ENCODE measurements at regions not wholly inside any gene's neighbourhood (a gene's known extent, or its start where the extent isn't known, plus 50 kb on each side); places are given as distances from the start of the nearest gene placed in this dataset.

GRCh38 chr14:78073028-78073427 is 97.1 kb upstream of the NRXN3 start:
- no peak for TF ChIP-seq CTCF (IDR thresholded peaks at IDR 0.05; ENCODE audit: insufficient read depth, missing control alignments)
- DNase-seq (ENCODE audit: insufficient read length, low spot score) (no peak), FAIRE-seq (no peak)

DNA sequence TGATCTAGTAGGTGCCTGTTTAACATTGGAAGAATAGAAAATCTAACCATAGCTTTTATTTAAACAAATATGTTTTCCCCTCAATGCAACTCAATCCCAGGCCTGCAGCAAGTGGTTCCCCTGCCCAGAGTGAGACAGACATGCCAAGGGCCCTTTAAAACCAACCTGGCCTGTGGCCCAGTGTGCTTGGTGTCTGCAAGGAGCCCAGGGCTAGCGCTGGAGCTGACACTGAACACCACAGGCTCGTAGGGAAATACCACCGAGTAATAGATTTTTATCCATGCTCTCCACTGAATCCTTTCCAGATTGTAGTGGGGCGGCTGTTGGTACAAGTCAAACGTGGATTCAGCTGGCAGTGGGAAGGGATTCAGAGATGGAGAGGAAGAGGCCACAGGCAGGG is 95.6 kb upstream of the NRXN3 start:
- no peak for DNase-seq (ENCODE audit: insufficient read length, low spot score)
- FAIRE-seq, result no peak
- no peak for TF ChIP-seq CTCF (IDR thresholded peaks at IDR 0.05; ENCODE audit: insufficient read depth, missing control alignments)

DNA sequence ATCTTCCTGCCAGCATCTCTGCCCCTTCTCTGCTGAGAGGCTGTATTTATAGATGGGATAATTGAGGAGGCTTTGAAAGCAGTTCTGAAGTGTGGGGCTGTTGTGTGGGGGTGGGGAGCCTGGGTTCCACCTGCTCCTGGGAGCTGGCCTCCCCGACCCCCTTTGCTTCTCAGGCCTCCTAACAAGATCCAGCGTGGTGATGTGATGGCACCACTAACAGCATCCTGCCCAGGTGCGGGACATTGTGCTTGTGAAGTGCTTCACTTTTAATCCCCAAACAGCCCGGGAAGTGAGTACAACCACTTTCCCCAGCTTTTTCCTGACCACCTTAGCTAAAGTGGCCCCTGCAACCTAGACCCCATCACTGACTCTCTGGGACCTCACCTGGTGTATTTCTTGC is 95.1 kb upstream of the NRXN3 start:
- TF ChIP-seq CTCF (IDR thresholded peaks at IDR 0.05; ENCODE audit: insufficient read depth, missing control alignments), result no peak
- DNase-seq (ENCODE audit: insufficient read length, low spot score), result no peak
- FAIRE-seq, result no peak

DNA sequence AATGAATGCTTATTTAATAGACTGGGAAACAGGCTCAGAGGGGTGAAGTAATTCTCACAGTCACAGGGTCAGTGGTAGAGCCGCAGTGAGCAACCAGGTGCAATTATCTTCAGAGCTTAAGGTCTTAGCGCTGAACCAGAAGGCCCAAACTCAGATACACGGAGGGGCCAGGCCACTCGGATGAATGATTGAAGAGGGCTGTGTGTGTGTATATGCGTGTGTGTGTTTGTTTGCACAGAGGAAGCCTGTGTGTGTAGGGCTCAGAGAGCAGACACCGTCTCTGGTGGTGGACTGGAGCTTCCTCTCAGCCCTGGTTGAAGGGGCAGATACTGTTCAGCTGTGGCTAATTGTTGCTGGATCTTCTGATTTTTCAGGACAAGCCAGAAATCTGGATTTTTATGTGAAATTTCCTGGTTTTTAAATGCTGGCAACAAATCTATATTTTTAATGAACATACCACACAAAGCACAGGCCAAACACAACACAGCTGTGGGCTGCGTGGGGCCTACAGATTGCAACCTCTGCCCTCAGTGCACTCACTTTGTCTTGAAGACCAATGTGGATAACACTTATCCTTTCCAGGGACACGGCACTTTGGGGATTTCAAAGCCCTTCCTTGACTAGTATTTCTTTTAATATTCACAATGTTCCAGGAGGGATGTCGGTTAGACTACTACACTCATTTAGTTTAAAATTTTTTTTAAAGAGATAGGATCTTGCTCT is 94.5 kb upstream of the NRXN3 start:
- TF ChIP-seq CTCF (IDR thresholded peaks at IDR 0.05; ENCODE audit: insufficient read depth, missing control alignments), result no peak
- no peak for FAIRE-seq
- no peak for DNase-seq (ENCODE audit: insufficient read length, low spot score)

GRCh38 chr14:78081245-78081644 is 88.9 kb upstream of the NRXN3 start:
- FAIRE-seq, result no peak
- TF ChIP-seq CTCF (IDR thresholded peaks at IDR 0.05; ENCODE audit: insufficient read depth, missing control alignments), result no peak
- DNase-seq (ENCODE audit: insufficient read length, low spot score), result no peak

GRCh38 chr14:78083837-78084236 is 86.3 kb upstream of the NRXN3 start:
- DNase-seq (ENCODE audit: insufficient read length, low spot score) (no peak), FAIRE-seq (no peak)
- no peak for TF ChIP-seq CTCF (IDR thresholded peaks at IDR 0.05; ENCODE audit: insufficient read depth, missing control alignments)

- TF ChIP-seq CTCF (IDR thresholded peaks at IDR 0.05; ENCODE audit: insufficient read depth, missing control alignments), result no peak
- FAIRE-seq, result no peak
- DNase-seq (ENCODE audit: insufficient read length, low spot score), result no peak
These were observed 83.8 kb upstream of the NRXN3 start for GRCh38 chr14:78086342-78086741.

Measured in D721Med (cell line).